ENCODE measurements at regions not wholly inside any gene's neighbourhood (a gene's known extent, or its start where the extent isn't known, plus 50 kb on each side); places are given as distances from the start of the nearest gene placed in this dataset.

DNA sequence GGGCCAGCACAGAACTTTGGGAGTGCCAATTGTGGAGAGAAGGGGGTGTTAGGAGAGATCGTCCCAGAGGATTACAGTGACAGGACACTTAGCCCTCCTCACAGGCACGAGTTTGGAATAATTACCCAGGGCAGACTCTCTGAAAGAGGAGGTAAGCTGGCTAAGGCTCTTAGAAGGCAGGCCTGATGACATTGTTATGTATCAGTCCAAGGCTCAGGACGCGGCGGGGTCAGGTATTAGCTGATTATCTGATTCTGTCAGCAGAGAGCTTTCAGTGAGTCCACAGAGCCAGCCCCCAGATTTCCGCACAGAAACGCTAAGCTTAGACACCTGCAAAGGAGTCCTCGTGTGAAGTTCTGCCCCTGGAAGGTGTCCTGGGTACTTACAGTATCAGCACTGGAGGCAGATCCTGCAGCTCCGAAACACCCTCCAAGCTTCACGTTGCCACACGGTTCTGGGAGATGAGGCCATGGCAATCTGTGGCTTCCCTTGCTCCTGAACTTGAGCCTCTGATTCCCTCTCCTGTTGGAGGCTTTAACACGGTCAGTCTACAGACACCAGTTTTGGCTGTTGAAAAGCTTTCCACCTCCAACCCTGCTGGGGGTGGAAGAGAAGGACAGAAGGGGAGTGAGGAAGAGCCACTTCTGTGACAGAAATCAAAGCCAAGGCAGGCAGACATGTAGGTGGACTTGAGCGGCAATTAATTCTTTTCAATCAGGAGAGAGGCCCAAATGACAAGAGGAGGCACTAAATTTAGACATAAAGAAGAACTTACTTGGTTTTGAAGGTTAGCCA lies 123.6 kb upstream of the CADM1 start:
- intact Hi-C loops (cut with DNase I) = no loop called here
- DNase-seq (no peak), ATAC-seq (no peak)
- H3K9me3 ChIP-seq (ENCODE audit: control insufficient read depth, low read length) = no peaks in the 10 kb centered on the region
- no peaks in the 10 kb centered on the region for H3K27me3 ChIP-seq (ENCODE audit: control insufficient read depth, insufficient read depth)
- peaks cover 6% of the 10 kb centered on the region for H3K4me1 ChIP-seq (ENCODE audit: control insufficient read depth, insufficient read depth, low read length)
- H3K4me3 ChIP-seq (ENCODE audit: low read length) = no peak overlapping the region
- no peak overlapping the region for H3K27ac ChIP-seq (ENCODE audit: low read length)
- WGBS = 75% methylated on average over 13 of the region's 13 CpGs

DNA sequence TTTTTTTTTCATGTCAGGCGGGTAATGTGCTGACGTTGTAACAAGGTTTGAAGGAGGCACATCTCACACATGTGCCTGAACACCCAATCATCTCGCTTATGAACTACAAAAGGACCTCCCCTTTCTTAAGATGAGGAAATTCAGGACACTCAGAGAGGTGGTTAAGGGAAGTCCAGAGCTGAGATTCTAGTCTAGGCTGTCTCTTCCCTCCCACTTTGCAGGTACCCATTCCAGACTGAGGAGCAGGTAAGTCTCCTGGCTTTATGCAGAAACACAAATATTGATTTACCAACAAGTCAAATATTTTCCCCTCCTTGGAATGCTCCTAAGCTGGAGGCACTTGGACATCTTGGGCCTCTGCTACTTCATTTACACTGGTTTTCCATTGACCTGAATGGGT lies 122.9 kb upstream of the CADM1 start:
- 87% methylated on average over 3 of the region's 3 CpGs for WGBS
- H3K4me1 ChIP-seq (ENCODE audit: control insufficient read depth, insufficient read depth, low read length) = peaks cover 6% of the 10 kb centered on the region
- intact Hi-C loops (cut with DNase I) = no loop called here
- no peaks in the 10 kb centered on the region for H3K27me3 ChIP-seq (ENCODE audit: control insufficient read depth, insufficient read depth)
- H3K4me3 ChIP-seq (ENCODE audit: low read length) = no peak overlapping the region
- H3K9me3 ChIP-seq (ENCODE audit: control insufficient read depth, low read length) = no peaks in the 10 kb centered on the region
- no peak overlapping the region for H3K27ac ChIP-seq (ENCODE audit: low read length)
- DNase-seq (no peak), ATAC-seq (no peak)

DNA sequence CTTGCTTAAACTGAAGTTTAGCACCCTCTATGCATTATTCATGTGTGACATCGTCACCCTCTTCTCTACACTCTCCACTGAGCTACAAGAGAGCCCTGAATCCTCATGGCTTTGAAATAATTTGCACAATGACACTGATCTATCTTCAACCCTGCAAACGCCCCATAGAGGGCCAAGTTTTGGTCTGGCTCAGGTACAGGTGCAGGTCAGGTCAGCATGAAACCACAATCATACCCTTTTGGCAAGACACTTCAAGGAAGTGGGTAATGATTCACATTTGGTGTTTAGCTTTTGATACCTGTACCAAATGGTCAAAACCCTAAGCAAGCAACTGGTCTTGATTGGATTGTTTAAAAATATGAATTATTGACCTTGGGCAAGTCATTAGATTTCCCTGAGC lies 122.2 kb upstream of the CADM1 start:
- DNase-seq = no peak
- ATAC-seq = no peak
- WGBS = 72% methylated on average over 2 of the region's 2 CpGs
- Histone ChIP-seq H3K27me3 (ENCODE audit: control insufficient read depth, insufficient read depth) (no peaks in the 10 kb centered on the region), H3K4me3 (ENCODE audit: low read length) (no peak overlapping the region), H3K9me3 (ENCODE audit: control insufficient read depth, low read length) (no peaks in the 10 kb centered on the region), H3K27ac (ENCODE audit: low read length) (no peak overlapping the region), H3K4me1 (ENCODE audit: control insufficient read depth, insufficient read depth, low read length) (peaks cover 6% of the 10 kb centered on the region)
- intact Hi-C loops (cut with DNase I) = no loop called here

DNA sequence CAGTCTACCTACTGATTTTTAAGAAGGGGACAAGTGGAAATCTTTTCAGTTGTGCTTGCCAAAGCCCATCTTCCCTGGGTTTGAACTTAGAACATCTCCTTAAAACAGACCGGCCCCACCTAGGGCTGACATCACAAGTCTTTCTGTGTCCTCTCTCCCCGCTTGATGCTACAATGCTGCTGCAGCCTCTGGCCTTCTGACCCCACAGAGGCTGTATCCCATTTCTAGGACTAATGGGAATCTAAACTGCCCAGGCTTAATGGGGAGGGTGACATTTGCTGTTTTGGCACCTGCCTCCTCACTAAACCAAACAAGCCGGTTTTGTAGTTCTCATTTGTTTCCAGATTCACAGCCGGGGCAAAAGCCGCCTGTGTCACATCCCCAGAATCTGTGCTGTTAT lies 121.3 kb upstream of the CADM1 start:
- Histone ChIP-seq H3K27me3 (ENCODE audit: control insufficient read depth, insufficient read depth) (no peaks in the 10 kb centered on the region), H3K9me3 (ENCODE audit: control insufficient read depth, low read length) (no peaks in the 10 kb centered on the region), H3K4me3 (ENCODE audit: low read length) (no peak overlapping the region), H3K27ac (ENCODE audit: low read length) (no peak overlapping the region), H3K4me1 (ENCODE audit: control insufficient read depth, insufficient read depth, low read length) (peaks cover 6% of the 10 kb centered on the region)
- WGBS = 92% methylated on average over 5 of the region's 5 CpGs
- intact Hi-C loops (cut with DNase I) = no loop called here
- DNase-seq (no peak), ATAC-seq (no peak)

DNA sequence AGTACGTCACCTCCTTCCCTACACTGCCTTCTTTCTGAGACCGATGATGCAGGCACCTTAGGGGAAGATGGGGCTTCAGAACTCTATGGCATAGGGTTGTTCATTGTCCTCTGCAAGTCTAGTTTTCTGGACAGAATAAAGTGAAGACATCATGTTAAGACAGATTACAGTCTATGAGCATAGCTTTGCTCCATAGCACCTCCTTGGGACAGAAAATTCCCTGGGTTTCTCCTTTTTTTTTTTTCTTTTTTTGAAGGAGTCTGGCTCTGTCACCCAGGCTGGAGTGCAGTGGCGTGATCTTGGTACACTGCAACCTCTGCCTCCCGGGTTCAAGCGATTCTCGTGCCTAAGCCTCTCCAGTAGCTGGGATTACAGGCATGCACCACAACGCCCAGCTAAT lies 119.8 kb upstream of the CADM1 start:
- intact Hi-C loops (cut with DNase I) = no loop called here
- no peak overlapping the region for H3K4me3 ChIP-seq (ENCODE audit: low read length)
- ATAC-seq = no peak
- no peak overlapping the region for H3K27ac ChIP-seq (ENCODE audit: low read length)
- DNase-seq = no peak
- whole genome bisulfite sequencing = 94% methylated on average over 7 of the region's 7 CpGs
- no peaks in the 10 kb centered on the region for H3K27me3 ChIP-seq (ENCODE audit: control insufficient read depth, insufficient read depth)
- peaks cover 6% of the 10 kb centered on the region for H3K4me1 ChIP-seq (ENCODE audit: control insufficient read depth, insufficient read depth, low read length)
- no peaks in the 10 kb centered on the region for H3K9me3 ChIP-seq (ENCODE audit: control insufficient read depth, low read length)

DNA sequence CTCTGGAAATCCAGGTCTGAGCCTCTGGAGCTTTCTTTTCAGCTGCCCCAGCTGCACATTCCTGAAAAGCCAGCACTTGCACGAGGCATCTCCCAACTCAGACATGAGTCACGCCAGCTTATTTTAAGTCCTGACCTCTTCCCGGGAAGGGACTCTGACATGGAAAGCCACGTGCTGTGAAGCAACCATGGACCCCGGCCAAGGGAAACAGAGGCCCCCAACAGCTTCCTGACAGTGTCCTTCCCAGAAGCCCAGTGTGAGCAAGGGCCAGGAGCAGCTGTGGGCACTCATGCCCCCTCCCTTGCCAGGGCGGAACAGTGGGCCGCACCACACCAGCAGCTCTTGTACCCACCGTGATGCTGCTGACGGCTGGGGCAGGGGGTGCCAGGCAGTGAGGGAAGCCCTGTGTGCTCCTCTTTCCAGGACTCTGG lies 118.8 kb upstream of the CADM1 start:
- intact Hi-C loops (cut with DNase I) = no loop called here
- peak overlapping the region; percentile 49 for H3K27ac ChIP-seq (ENCODE audit: low read length)
- DNase-seq = peak; percentile 85 to 87 (median 86)
- ATAC-seq = peak; percentile 87 to 95
- 17% methylated on average over 9 of the region's 9 CpGs for WGBS
- H3K4me3 ChIP-seq (ENCODE audit: low read length) = no peak overlapping the region
- no peaks in the 10 kb centered on the region for H3K9me3 ChIP-seq (ENCODE audit: control insufficient read depth, low read length)
- peaks cover 5% of the 10 kb centered on the region for H3K4me1 ChIP-seq (ENCODE audit: control insufficient read depth, insufficient read depth, low read length)
- H3K27me3 ChIP-seq (ENCODE audit: control insufficient read depth, insufficient read depth) = no peaks in the 10 kb centered on the region

DNA sequence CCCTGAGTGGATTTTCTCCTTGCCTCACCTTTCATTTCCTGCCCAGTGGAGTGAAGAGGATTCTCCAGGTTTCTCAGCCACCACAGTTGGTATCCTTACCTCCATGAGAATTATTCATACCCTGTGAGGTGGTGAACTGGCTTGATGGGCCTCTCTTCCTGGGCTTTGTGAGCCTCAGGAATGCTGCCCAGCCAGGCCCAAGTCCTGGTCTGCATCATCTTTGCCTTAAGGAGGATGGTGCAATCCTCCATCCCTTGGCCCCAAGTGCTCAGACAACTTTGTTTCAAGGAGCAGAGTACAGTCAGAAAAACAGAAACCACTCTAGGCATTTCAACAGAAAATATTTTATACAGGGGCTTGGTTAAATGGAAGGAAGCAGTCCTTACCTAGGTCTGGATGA lies 114.2 kb upstream of the CADM1 start:
- intact Hi-C loops (cut with DNase I) = no loop called here
- Histone ChIP-seq H3K4me3 (ENCODE audit: low read length) (no peak overlapping the region), H3K4me1 (ENCODE audit: control insufficient read depth, insufficient read depth, low read length) (peaks cover 6% of the 10 kb centered on the region), H3K27ac (ENCODE audit: low read length) (no peak overlapping the region), H3K9me3 (ENCODE audit: control insufficient read depth, low read length) (no peaks in the 10 kb centered on the region), H3K27me3 (ENCODE audit: control insufficient read depth, insufficient read depth) (no peaks in the 10 kb centered on the region)
- ATAC-seq (no peak), DNase-seq (no peak)

DNA sequence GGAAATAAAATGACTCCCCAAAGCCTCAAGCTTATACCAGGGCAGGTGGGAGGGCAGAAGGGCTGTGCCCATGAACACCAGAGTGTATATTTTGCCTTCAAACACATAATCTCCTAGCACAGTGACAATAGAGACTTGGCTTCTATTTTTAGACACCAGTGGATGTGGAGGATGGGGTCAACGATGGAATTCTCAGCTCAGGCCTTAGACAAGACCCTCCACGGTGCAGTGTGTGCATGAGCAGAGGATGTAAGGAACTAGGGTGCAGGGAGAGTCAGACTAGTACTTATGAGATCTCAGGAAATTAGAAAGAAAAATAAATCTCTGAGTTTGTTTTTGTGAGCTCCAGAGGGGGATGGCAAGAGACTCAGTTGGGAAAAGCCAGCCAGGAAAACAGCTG lies 113.6 kb upstream of the CADM1 start:
- Histone ChIP-seq H3K9me3 (ENCODE audit: control insufficient read depth, low read length) (no peaks in the 10 kb centered on the region), H3K4me1 (ENCODE audit: control insufficient read depth, insufficient read depth, low read length) (peaks cover 3% of the 10 kb centered on the region), H3K4me3 (ENCODE audit: low read length) (no peak overlapping the region), H3K27me3 (ENCODE audit: control insufficient read depth, insufficient read depth) (no peaks in the 10 kb centered on the region), H3K27ac (ENCODE audit: low read length) (no peak overlapping the region)
- intact Hi-C loops (cut with DNase I) = no loop called here
- DNase-seq (no peak), ATAC-seq (no peak)
- WGBS = 18% methylated on average over 2 of the region's 2 CpGs

DNA sequence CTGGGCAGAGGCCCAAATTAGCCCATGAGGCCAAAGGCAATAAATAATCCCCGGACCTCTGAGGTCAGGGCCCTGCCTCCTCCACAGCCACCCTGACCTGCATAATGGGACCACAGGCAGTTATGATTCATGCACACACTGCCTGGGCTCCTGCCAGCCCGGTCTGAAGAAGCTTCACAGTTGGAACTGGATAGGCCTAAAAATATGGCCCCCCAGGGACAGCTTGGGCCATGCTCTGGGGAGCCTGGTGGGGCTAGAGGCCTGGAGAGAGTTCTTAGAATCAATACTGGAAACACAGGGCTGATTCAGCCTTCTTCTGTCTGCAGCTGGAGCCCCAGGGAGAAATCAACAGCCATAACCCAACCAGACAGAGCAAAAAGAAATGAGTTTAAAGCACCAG lies 112.8 kb upstream of the CADM1 start:
- 26% methylated on average over 2 of the region's 2 CpGs for WGBS
- peak in 1 of 2 donors; percentile 26 for ATAC-seq

DNA sequence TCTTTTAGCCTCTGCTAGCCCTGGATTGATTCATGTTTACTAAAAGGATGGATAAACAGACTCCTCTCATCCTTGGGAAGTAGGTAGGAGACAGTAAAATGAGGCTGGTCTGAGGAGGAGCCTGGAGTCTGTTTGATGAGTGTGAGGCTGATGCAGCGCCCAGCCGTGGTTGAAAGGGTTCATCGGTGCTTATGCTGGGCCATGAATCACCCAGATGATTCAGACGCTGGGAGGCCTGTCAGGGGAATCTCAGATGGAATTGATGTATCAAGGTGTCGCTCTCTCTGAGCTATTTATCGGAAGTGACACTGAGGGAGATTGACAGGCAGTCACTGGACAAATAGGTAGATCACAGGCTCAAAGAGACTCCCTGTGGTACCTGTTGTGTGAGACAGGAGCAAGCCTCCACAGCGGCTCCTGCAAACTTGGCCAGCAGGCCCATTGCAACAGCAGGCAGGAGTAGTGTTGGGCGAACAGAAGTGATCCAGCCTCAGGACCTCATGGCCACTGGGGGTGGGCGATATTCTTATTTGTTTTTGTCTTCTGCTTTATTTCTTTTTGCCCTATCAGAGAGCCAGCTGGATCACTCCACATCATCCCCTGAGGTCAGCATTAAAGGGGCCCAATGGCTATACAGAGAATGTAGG lies 109.9 kb upstream of the CADM1 start:
- ATAC-seq (no peak), DNase-seq (no peak)
- Histone ChIP-seq H3K27me3 (ENCODE audit: control insufficient read depth, insufficient read depth) (peaks cover 2% of the 10 kb centered on the region), H3K9me3 (ENCODE audit: control insufficient read depth, low read length) (no peaks in the 10 kb centered on the region), H3K27ac (ENCODE audit: low read length) (no peak overlapping the region), H3K4me1 (ENCODE audit: control insufficient read depth, insufficient read depth, low read length) (peaks cover 3% of the 10 kb centered on the region), H3K4me3 (ENCODE audit: low read length) (no peak overlapping the region)
- 89% methylated on average over 9 of the region's 9 CpGs for WGBS
- intact Hi-C loops (cut with DNase I) = no loop called here

More for the DNA sequence above, 112.8 kb upstream of the CADM1 start:
- peaks cover 3% of the 10 kb centered on the region for H3K4me1 ChIP-seq (ENCODE audit: control insufficient read depth, insufficient read depth, low read length)
- intact Hi-C loops (cut with DNase I) = no loop called here
- H3K27me3 ChIP-seq (ENCODE audit: control insufficient read depth, insufficient read depth) = no peaks in the 10 kb centered on the region
- no peak overlapping the region for H3K27ac ChIP-seq (ENCODE audit: low read length)
- no peak for DNase-seq
- no peak overlapping the region for H3K4me3 ChIP-seq (ENCODE audit: low read length)
- no peaks in the 10 kb centered on the region for H3K9me3 ChIP-seq (ENCODE audit: control insufficient read depth, low read length)

DNA sequence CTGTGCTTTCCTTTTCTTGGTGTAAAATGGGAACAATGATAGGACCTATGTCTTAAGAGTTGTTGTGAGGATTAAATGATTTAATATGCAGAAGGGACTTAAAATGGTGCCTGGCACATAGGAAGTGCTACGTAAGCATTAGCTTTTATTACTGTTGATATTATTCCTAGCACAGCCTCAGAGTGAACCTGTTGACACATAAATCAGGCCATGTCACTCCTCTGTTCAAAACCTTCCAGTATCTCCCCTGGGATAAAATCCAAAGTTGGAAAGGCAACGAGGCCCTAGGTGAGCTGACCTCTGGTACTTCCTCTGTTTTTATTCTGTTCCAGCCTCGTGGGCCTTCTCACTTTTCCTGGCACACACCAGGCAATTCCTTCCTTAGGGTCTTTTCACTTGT lies 108.8 kb upstream of the CADM1 start:
- DNase-seq (no peak), ATAC-seq (no peak)

More for the DNA sequence above, 108.8 kb upstream of the CADM1 start:
- Histone ChIP-seq H3K27me3 (ENCODE audit: control insufficient read depth, insufficient read depth) (peaks cover 2% of the 10 kb centered on the region), H3K4me1 (ENCODE audit: control insufficient read depth, insufficient read depth, low read length) (peaks cover 5% of the 10 kb centered on the region), H3K27ac (ENCODE audit: low read length) (no peak overlapping the region), H3K9me3 (ENCODE audit: control insufficient read depth, low read length) (no peaks in the 10 kb centered on the region), H3K4me3 (ENCODE audit: low read length) (no peak overlapping the region)
- intact Hi-C loops (cut with DNase I) = no loop called here
- WGBS = 43% methylated on average over 3 of the region's 3 CpGs

Measured in right cardiac atrium (tissue), 5 donors.